Glutamatergic neuron (in vitro differentiated cells): ENCODE measurements at regions not wholly inside any gene's neighbourhood (a gene's known extent, or its start where the extent isn't known, plus 50 kb on each side); places are given as distances from the start of the nearest gene placed in this dataset.

ENCODE experiments used
- DNase-seq: peaks from one replicate; pipeline ENCODE4 v3.0.0; 2022
- H3K27ac Mint-ChIP-seq: one replicate; pipeline ENCODE4 v1.8.0; 2020; ENCODE audit warnings: mild to moderate bottlenecking, mixed read lengths, inconsistent platforms; ENCODE audit not compliant: unreplicated experiment
- H3K27me3 Mint-ChIP-seq: one replicate; pipeline ENCODE4 v1.8.0; 2020; ENCODE audit warnings: mild to moderate bottlenecking, moderate library complexity, mixed read lengths, inconsistent platforms; ENCODE audit not compliant: unreplicated experiment
- H3K36me3 Mint-ChIP-seq: one replicate; pipeline ENCODE4 v1.8.0; 2020; ENCODE audit warnings: mild to moderate bottlenecking, mixed read lengths, inconsistent platforms; ENCODE audit not compliant: unreplicated experiment
- H3K4me1 Mint-ChIP-seq: one replicate; pipeline ENCODE4 v1.8.0; 2020; ENCODE audit warnings: mild to moderate bottlenecking, low read depth, mixed read lengths, inconsistent platforms; ENCODE audit not compliant: unreplicated experiment
- H3K4me3 Mint-ChIP-seq: one replicate; pipeline ENCODE4 v1.8.0; 2020; ENCODE audit warnings: mild to moderate bottlenecking, mixed read lengths, inconsistent platforms; ENCODE audit not compliant: unreplicated experiment
- H3K9me3 Mint-ChIP-seq: one replicate; pipeline ENCODE4 v1.8.0; 2020; ENCODE audit warnings: mild to moderate bottlenecking, moderate library complexity, mixed read lengths, inconsistent platforms; ENCODE audit not compliant: unreplicated experiment
- TF ChIP-seq, protein P1 (sequence below): fragments of 200-600 bp; sonication (generic); IDR thresholded peaks from one replicate; pipeline ENCODE4 v1.5.0; 2021; ENCODE audit not compliant: partially characterized antibody, unreplicated experiment

DNA sequence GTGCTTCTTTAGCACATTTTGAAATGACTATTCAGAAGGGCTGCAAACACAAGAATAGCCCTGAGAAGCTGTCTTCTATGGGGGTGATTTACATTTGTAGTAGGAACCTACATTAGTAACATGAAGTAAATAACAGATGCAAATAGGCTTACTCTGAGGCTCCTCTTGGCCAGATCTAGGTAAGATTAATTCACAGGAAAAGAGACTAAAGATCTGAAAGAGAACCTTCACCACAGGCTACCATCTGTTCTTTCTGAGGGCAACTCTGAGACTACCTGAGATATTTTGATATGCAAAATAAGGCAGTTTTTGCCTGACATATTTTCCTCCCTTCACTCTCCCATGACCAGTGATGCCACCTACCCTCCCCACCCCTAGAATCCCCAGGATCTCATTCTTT is 1267.8 kb downstream of the PLA2G4A start:
- no peaks in the 10 kb centered on the region for H3K27me3 Mint-ChIP-seq
- DNase-seq: no peak
- no peak overlapping the region for H3K4me3 Mint-ChIP-seq
- H3K4me1 Mint-ChIP-seq: no peaks in the 10 kb centered on the region
- peaks cover 1% of the 10 kb centered on the region for H3K9me3 Mint-ChIP-seq
- H3K36me3 Mint-ChIP-seq: no peaks in the 10 kb centered on the region
- TF ChIP-seq, protein P1, sequence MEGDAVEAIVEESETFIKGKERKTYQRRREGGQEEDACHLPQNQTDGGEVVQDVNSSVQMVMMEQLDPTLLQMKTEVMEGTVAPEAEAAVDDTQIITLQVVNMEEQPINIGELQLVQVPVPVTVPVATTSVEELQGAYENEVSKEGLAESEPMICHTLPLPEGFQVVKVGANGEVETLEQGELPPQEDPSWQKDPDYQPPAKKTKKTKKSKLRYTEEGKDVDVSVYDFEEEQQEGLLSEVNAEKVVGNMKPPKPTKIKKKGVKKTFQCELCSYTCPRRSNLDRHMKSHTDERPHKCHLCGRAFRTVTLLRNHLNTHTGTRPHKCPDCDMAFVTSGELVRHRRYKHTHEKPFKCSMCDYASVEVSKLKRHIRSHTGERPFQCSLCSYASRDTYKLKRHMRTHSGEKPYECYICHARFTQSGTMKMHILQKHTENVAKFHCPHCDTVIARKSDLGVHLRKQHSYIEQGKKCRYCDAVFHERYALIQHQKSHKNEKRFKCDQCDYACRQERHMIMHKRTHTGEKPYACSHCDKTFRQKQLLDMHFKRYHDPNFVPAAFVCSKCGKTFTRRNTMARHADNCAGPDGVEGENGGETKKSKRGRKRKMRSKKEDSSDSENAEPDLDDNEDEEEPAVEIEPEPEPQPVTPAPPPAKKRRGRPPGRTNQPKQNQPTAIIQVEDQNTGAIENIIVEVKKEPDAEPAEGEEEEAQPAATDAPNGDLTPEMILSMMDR: no peak
- H3K27ac Mint-ChIP-seq: no peak overlapping the region

DNA sequence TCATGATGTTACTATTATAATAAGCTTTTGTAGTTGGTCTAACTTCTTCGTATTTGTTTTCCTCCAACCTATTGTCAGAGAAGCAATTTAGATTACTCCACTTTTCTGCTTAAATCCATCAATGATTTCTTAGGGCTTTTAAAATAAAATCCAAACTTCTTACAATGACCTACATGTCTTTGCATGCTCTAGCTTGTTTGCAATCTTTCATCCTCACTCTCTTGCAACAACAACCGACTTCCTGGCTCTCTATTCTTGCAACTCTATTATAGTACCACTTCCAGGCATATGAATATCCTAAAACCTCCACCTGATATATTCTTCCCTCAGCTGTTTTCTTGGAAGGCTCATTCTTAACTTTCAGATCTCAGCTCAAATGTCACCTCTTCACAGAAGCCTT is 1288.7 kb downstream of the PLA2G4A start:
- Mint-ChIP-seq H3K4me1 (no peaks in the 10 kb centered on the region), H3K4me3 (no peak overlapping the region), H3K36me3 (no peaks in the 10 kb centered on the region), H3K9me3 (no peaks in the 10 kb centered on the region), H3K27me3 (no peaks in the 10 kb centered on the region), H3K27ac (no peak overlapping the region)
- TF ChIP-seq, protein P1: no peak
- no peak for DNase-seq

DNA sequence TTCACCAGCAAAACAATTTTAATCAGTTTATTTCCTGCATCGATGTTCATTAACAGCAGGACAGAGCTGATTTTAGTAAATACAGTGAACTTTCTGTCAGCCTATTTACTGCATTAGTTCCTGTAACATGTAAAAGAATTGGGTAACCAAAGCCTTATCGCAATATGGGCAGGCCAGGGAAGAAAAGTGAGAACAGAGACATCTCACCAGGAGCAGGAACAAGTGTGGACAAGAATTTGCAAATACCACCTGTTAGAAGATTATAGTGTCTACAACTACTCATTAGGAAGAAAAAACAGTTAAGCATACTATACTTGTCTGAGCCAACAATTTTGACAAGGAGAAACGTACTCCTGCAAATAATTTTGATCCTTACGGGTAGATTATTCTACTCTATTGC is 1293.9 kb downstream of the PLA2G4A start:
- H3K4me1 Mint-ChIP-seq: no peaks in the 10 kb centered on the region
- H3K27ac Mint-ChIP-seq: no peak overlapping the region
- DNase-seq: no peak
- no peaks in the 10 kb centered on the region for H3K27me3 Mint-ChIP-seq
- H3K9me3 Mint-ChIP-seq: no peaks in the 10 kb centered on the region
- H3K4me3 Mint-ChIP-seq: no peak overlapping the region
- TF ChIP-seq, protein P1: no peak
- H3K36me3 Mint-ChIP-seq: no peaks in the 10 kb centered on the region

DNA sequence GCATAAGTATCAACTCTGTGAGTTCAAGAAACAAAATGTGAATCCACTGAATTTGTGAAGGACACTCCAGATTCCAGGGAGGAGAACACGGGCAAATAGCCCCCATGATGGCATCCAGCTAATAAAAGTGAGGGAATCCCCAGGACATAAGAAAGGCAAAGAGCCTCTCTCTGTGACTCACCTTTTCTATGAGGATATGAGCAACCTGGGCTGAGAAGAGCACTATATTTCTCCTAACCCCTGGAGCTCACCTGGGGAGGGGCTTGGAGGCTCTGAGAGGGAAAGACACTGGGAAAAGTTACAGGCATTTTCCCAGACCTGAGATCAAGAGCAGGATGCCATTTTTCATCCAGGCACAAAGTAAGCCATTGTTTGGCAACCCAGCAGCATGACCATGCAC is 1298.8 kb downstream of the PLA2G4A start:
- H3K36me3 Mint-ChIP-seq: no peaks in the 10 kb centered on the region
- TF ChIP-seq, protein P1: no peak
- no peak for DNase-seq
- no peaks in the 10 kb centered on the region for H3K27me3 Mint-ChIP-seq
- no peaks in the 10 kb centered on the region for H3K4me1 Mint-ChIP-seq
- no peaks in the 10 kb centered on the region for H3K9me3 Mint-ChIP-seq
- H3K4me3 Mint-ChIP-seq: no peak overlapping the region
- H3K27ac Mint-ChIP-seq: no peak overlapping the region

DNA sequence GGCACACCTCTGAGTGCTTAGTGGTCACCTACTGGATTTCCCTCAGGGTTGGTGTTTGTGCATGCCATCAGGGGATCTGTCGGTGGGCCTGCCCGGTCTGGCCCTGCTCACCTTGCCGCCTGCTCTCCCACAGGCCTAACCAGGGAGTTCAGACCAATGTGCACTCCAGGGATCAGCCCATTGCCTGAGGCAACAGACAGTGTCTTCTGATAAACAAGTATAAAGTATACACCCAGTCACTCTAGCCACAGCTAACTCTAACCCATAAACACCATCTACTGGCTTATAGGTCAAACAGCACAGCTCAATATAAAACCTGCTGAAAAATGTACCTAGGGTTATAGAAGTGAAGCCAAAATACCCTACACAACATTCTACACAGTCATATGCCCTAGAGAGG is 1300.0 kb downstream of the PLA2G4A start:
- DNase-seq: no peak
- no peak overlapping the region for H3K4me3 Mint-ChIP-seq
- H3K4me1 Mint-ChIP-seq: no peaks in the 10 kb centered on the region
- no peaks in the 10 kb centered on the region for H3K9me3 Mint-ChIP-seq
- H3K36me3 Mint-ChIP-seq: no peaks in the 10 kb centered on the region
- no peak overlapping the region for H3K27ac Mint-ChIP-seq
- TF ChIP-seq, protein P1: no peak
- H3K27me3 Mint-ChIP-seq: no peaks in the 10 kb centered on the region
